ENCODE measurements at regions not wholly inside any gene's neighbourhood (a gene's known extent, or its start where the extent isn't known, plus 50 kb on each side); places are given as distances from the start of the nearest gene placed in this dataset.
"Not testable (repeated sequence)": the region's sequence is repeated elsewhere in the genome, so short reads cannot be mapped to it uniquely, and the experiment has no call there.

- no peak for DNase-seq (ENCODE audit: low spot score)
Measured at GRCh38 chr2:236774171-236774570, 204.5 kb downstream of the ACKR3 start.

GRCh38 chr2:236775511-236775910 is 205.9 kb downstream of the ACKR3 start:
- no peak for DNase-seq (ENCODE audit: low spot score)

- DNase-seq (ENCODE audit: low spot score), result no peak
Measured at GRCh38 chr2:236776206-236776605, 206.6 kb downstream of the ACKR3 start.

- no peak for DNase-seq (ENCODE audit: low spot score)
Measured at GRCh38 chr2:236776695-236777251, 207.1 kb downstream of the ACKR3 start.

- DNase-seq (ENCODE audit: low spot score), result no peak
Measured at GRCh38 chr2:236777408-236777807, 207.8 kb downstream of the ACKR3 start.

GRCh38 chr2:236781933-236782816 is 212.6 kb downstream of the ACKR3 start:
- DNase-seq (ENCODE audit: low spot score), result no peak

GRCh38 chr2:236782938-236783337 is 213.3 kb downstream of the ACKR3 start:
- DNase-seq (ENCODE audit: low spot score), result no peak

- DNase-seq (ENCODE audit: low spot score), result no peak
Measured at GRCh38 chr2:236783417-236784020, 213.9 kb downstream of the ACKR3 start.

- no peak for DNase-seq (ENCODE audit: low spot score)
Measured at GRCh38 chr2:236785611-236786057, 216.0 kb downstream of the ACKR3 start.

GRCh38 chr2:236786751-236787150 is 217.1 kb downstream of the ACKR3 start:
- DNase-seq (ENCODE audit: low spot score), result no peak

- not testable (repeated sequence) for DNase-seq (ENCODE audit: low spot score)
Measured at GRCh38 chr2:236787376-236787775, 217.8 kb downstream of the ACKR3 start.

- DNase-seq (ENCODE audit: low spot score), result no peak
Measured at GRCh38 chr2:236787885-236788284, 218.3 kb downstream of the ACKR3 start.

- DNase-seq (ENCODE audit: low spot score), result no peak
Measured at GRCh38 chr2:236790963-236791362, 221.3 kb downstream of the ACKR3 start.

- no peak for DNase-seq (ENCODE audit: low spot score)
Measured at GRCh38 chr2:236793023-236794011, 223.7 kb downstream of the ACKR3 start.

GRCh38 chr2:236794176-236794957 is 224.7 kb downstream of the ACKR3 start:
- no peak for DNase-seq (ENCODE audit: low spot score)

- DNase-seq (ENCODE audit: low spot score), result no peak
Measured at GRCh38 chr2:236795169-236795860, 225.7 kb downstream of the ACKR3 start.

- DNase-seq (ENCODE audit: low spot score), result no peak
Measured at GRCh38 chr2:236795861-236796219, 226.2 kb downstream of the ACKR3 start.

GRCh38 chr2:236796236-236796635 is 226.6 kb downstream of the ACKR3 start:
- DNase-seq (ENCODE audit: low spot score), result no peak

GRCh38 chr2:236797411-236797810 is 227.8 kb downstream of the ACKR3 start:
- DNase-seq (ENCODE audit: low spot score), result no peak

- DNase-seq (ENCODE audit: low spot score), result no peak
Measured at GRCh38 chr2:236798491-236798890, 228.9 kb downstream of the ACKR3 start.

Measured in kidney capillary endothelial cell (primary cell).